H1 (cell line): ENCODE measurements at regions not wholly inside any gene's neighbourhood (a gene's known extent, or its start where the extent isn't known, plus 50 kb on each side); places are given as distances from the start of the nearest gene placed in this dataset.

Experiments used
- CTCF ChIA-PET: fragments of 300-600 bp; sonication (Branson Sonifier 250); formaldehyde crosslinking; loops from one replicate; lab custom pipeline; 2021; ENCODE audit not compliant: partially characterized antibody; lab: Charles Lee
- POLR2A ChIA-PET: fragments of 300-600 bp; sonication (Branson Sonifier 250); formaldehyde crosslinking; loops from one replicate; lab custom pipeline; 2021; ENCODE audit warnings: inconsistent platforms; ENCODE audit not compliant: partially characterized antibody; lab: Charles Lee
- DNase-seq, 2 experiments: peaks; one replicate each; pipeline versions ENCODE4 v3.0.0 to v3.0.0-alpha.2; 2010 to 2022; ENCODE audit warnings: low spot score in 2 of 2, low read depth in 1 of 2, mixed read lengths in 1 of 2
- FAIRE-seq: peaks from 2 replicates; lab custom pipeline; 2011; peaks lifted over from hg19 to GRCh38; lab: Jason Lieb, UNC
- H2AFZ ChIP-seq: 2 replicates; pipeline ENCODE4 v1.8.1; 2012; ENCODE audit warnings: low read length, inconsistent platforms
- H2AK5ac ChIP-seq: 2 replicates; pipeline ENCODE4 v1.6.1; 2013; ENCODE audit warnings: low read depth, low read length
- H2BK120ac ChIP-seq: replicated peaks from 2 replicates; pipeline ENCODE3; 2013; ENCODE audit warnings: low read depth, low read length, inconsistent platforms
- H2BK12ac ChIP-seq: 2 replicates; pipeline ENCODE4 v1.6.1; 2013; ENCODE audit warnings: low read depth, low read length
- H2BK15ac ChIP-seq: 2 replicates; pipeline ENCODE4 v1.6.1; 2013; ENCODE audit warnings: low read length
- H2BK20ac ChIP-seq: 2 replicates; pipeline ENCODE4 v1.6.1; 2013; ENCODE audit warnings: low read length
- H2BK5ac ChIP-seq: 2 replicates; pipeline ENCODE4 v1.6.1; 2013; ENCODE audit warnings: low read depth, low read length
- H3K14ac ChIP-seq: 2 replicates; pipeline ENCODE4 v1.6.1; 2013; ENCODE audit warnings: inconsistent platforms; ENCODE audit not compliant: insufficient read length
- H3K18ac ChIP-seq: 2 replicates; pipeline ENCODE4 v1.6.1; 2013; ENCODE audit warnings: low read length; ENCODE audit errors: extremely low read depth
- H3K23ac ChIP-seq: 2 replicates; pipeline ENCODE4 v1.6.1; 2013; ENCODE audit warnings: inconsistent platforms; ENCODE audit not compliant: insufficient read length
- H3K23me2 ChIP-seq: 2 replicates; pipeline ENCODE4 v1.6.1; 2013; ENCODE audit warnings: low read depth, low read length
- H3K27ac ChIP-seq: 2 replicates; pipeline ENCODE4 v1.6.1; 2011; ENCODE audit warnings: low read depth, low read length, inconsistent platforms
- H3K27me3 ChIP-seq, 4 experiments: replicated peaks in 1 of 4; 1 replicate in 1 of 4; 2 replicates in 3 of 4; pipeline versions ENCODE4 v1.6.1 to v1.8.1; 2011 to 2013; ENCODE audit warnings: low read length in 3 of 4, mild to moderate bottlenecking in 3 of 4, inconsistent platforms in 2 of 4, mixed read lengths in 2 of 4, moderate library complexity in 1 of 4; ENCODE audit not compliant: control insufficient read depth in 3 of 4, insufficient read depth in 3 of 4; ENCODE audit errors: extremely low read depth in 1 of 4
- H3K36me3 ChIP-seq, 4 experiments: 2 replicates each; pipeline versions ENCODE4 v1.6.1 to v1.8.1; 2011 to 2013; ENCODE audit warnings: mild to moderate bottlenecking in 4 of 4, low read length in 3 of 4, moderate library complexity in 2 of 4, control low read depth in 1 of 4, inconsistent platforms in 1 of 4; ENCODE audit not compliant: insufficient read depth in 4 of 4, control insufficient read depth in 2 of 4
- H3K4ac ChIP-seq: replicated peaks from 2 replicates; pipeline ENCODE3; 2013; ENCODE audit warnings: low read length, low read depth, mixed read lengths, inconsistent platforms; ENCODE audit not compliant: insufficient read length
- H3K4me1 ChIP-seq, 4 experiments: replicated peaks in 1 of 4; 1 replicate in 1 of 4; 2 replicates in 3 of 4; pipeline versions ENCODE4 v1.6.1 to v1.8.1; 2011 to 2013; ENCODE audit warnings: low read length in 3 of 4, inconsistent platforms in 2 of 4, mixed read lengths in 1 of 4; ENCODE audit not compliant: insufficient read depth in 4 of 4, control insufficient read depth in 3 of 4
- H3K4me2 ChIP-seq, 2 experiments: 2 replicates each; pipeline versions ENCODE4 v1.6.1 to v1.8.1; 2011 to 2013; ENCODE audit warnings: low read depth in 2 of 2, low read length in 2 of 2, control low read depth in 1 of 2, inconsistent platforms in 1 of 2, mild to moderate bottlenecking in 1 of 2; ENCODE audit not compliant: insufficient read depth in 1 of 2
- H3K4me3 ChIP-seq, 4 experiments: fragments of 200-600, 300-600 bp in 1 of 4; sonication (generic), shearing (Covaris generic), sonication (Bioruptor Twin) in 1 of 4; 2 replicates each; pipeline versions ENCODE4 v1.5.1 to v1.8.1; 2011 to 2016; ENCODE audit warnings: low read length in 4 of 4, low read depth in 3 of 4, control low read depth in 2 of 4, inconsistent platforms in 2 of 4, mild to moderate bottlenecking in 2 of 4, mixed read lengths in 1 of 4, moderate library complexity in 1 of 4; ENCODE audit not compliant: insufficient read depth in 2 of 4; ENCODE audit errors: extremely low read depth in 1 of 4
- H3K56ac ChIP-seq: replicated peaks from 2 replicates; pipeline ENCODE3; 2013; ENCODE audit warnings: low read depth, mild to moderate bottlenecking, mixed read lengths, low read length, inconsistent platforms; ENCODE audit not compliant: insufficient read length
- H3K79me1 ChIP-seq: 2 replicates; pipeline ENCODE4 v1.6.1; 2013; ENCODE audit warnings: low read depth, low read length, control low read depth
- H3K79me2 ChIP-seq, 2 experiments: 2 replicates each; pipeline versions ENCODE4 v1.6.1 to v1.8.1; 2012 to 2013; ENCODE audit warnings: low read length in 2 of 2, mild to moderate bottlenecking in 2 of 2, inconsistent platforms in 1 of 2; ENCODE audit not compliant: insufficient read depth in 2 of 2, control insufficient read depth in 1 of 2
- H3K9ac ChIP-seq, 4 experiments: replicated peaks in 1 of 4; 1 replicate in 1 of 4; 2 replicates in 3 of 4; pipeline versions ENCODE4 v1.6.1 to v1.8.1; 2011 to 2013; ENCODE audit warnings: low read depth in 3 of 4, low read length in 3 of 4, control low read depth in 2 of 4, mild to moderate bottlenecking in 2 of 4, moderate library complexity in 2 of 4, inconsistent platforms in 1 of 4; ENCODE audit errors: extremely low read depth in 1 of 4
- H3K9me3 ChIP-seq, 2 experiments: 2 replicates each; pipeline versions ENCODE4 v1.6.1 to v1.8.1; 2012 to 2013; ENCODE audit warnings: mild to moderate bottlenecking in 2 of 2, moderate library complexity in 2 of 2, control low read depth in 1 of 2, inconsistent platforms in 1 of 2, low read depth in 1 of 2, low read length in 1 of 2, mixed read lengths in 1 of 2; ENCODE audit not compliant: insufficient read depth in 2 of 2
- H4K20me1 ChIP-seq, 2 experiments: replicated peaks in 1 of 2; 2 replicates each; pipeline versions ENCODE3 to v1.8.1; 2011 to 2013; ENCODE audit warnings: inconsistent platforms in 2 of 2, low read length in 2 of 2, mild to moderate bottlenecking in 1 of 2; ENCODE audit not compliant: insufficient read depth in 2 of 2, control insufficient read depth in 1 of 2
- H4K5ac ChIP-seq: 2 replicates; pipeline ENCODE4 v1.6.1; 2013; ENCODE audit warnings: low read length, low read depth, mixed read lengths, inconsistent platforms; ENCODE audit not compliant: insufficient read length
- H4K8ac ChIP-seq: 2 replicates; pipeline ENCODE4 v1.8.0; 2013; ENCODE audit warnings: mild to moderate bottlenecking, moderate library complexity, low read length, inconsistent platforms; ENCODE audit not compliant: insufficient read depth; ENCODE audit errors: extremely low read depth
- H4K91ac ChIP-seq: replicated peaks from 2 replicates; pipeline ENCODE3; 2013; ENCODE audit warnings: low read length, mixed read lengths, inconsistent platforms; ENCODE audit not compliant: insufficient read length
- CEBPB ChIP-seq: IDR thresholded peaks from 2 replicates; pipeline ENCODE4 v1.6.1; 2012; ENCODE audit warnings: low read depth, low read length
- POLR2A ChIP-seq, 2 experiments: IDR thresholded peaks; 1 replicate in 1 of 2; 2 replicates in 1 of 2; pipeline ENCODE4 v1.6.1; 2011; ENCODE audit warnings: low read depth in 2 of 2, low read length in 2 of 2, mild to moderate bottlenecking in 2 of 2; ENCODE audit errors: control extremely low read depth in 1 of 2
- SRF ChIP-seq: IDR thresholded peaks from 2 replicates; pipeline ENCODE4 v1.6.1; 2011; ENCODE audit warnings: mild to moderate bottlenecking, low read depth, low read length, moderate library complexity
- SUZ12 ChIP-seq: fragments of 200-600 bp; sonication (generic); IDR thresholded peaks from 2 replicates; pipeline ENCODE4 v1.6.1; 2012; ENCODE audit warnings: mild to moderate bottlenecking, inconsistent platforms, low read length, moderate library complexity, mixed read lengths
- TAF7 ChIP-seq: optimal IDR thresholded peaks from 2 replicates; pipeline ENCODE3; 2011; ENCODE audit warnings: low read depth, mild to moderate bottlenecking, inconsistent platforms, low read length, moderate library complexity, borderline replicate concordance
- YY1 ChIP-seq: IDR thresholded peaks from 2 replicates; pipeline ENCODE4 v1.6.1; 2011; ENCODE audit warnings: low read depth, mild to moderate bottlenecking, low read length
- WGBS, 2 experiments: shearing (Covaris generic) in 1 of 2; methylation state at CpG; one replicate each; pipeline versions ENCODE4 v1.1.6 to v1.1.7; 2013 to 2015; ENCODE audit warnings: low lambda C conversion rate in 2 of 2, mixed read lengths in 2 of 2, inconsistent platforms in 1 of 2, low coverage in 1 of 2, missing lambda C conversion rate in 1 of 2; ENCODE audit not compliant: insufficient replicate concordance in 2 of 2, insufficient coverage in 1 of 2, insufficient read length in 1 of 2; ENCODE audit errors: extremely low coverage in 1 of 2, missing lambda C conversion rate in 1 of 2; 5-methylcytosine and 5-hydroxymethylcytosine counted together

- CTCF ChIA-PET: interaction anchor here (0.5 to 1.4 kb wide), 3 partner anchors 15 to 207 kb away, joined by 3 to 5 read pairs (median 3); no protein-coding TSS in a partner anchor
- Histone ChIP-seq H3K18ac (no peak overlapping the region), H4K5ac (no peak overlapping the region), H3K23ac (no peak overlapping the region), H2BK15ac (no peak overlapping the region), H3K14ac (no peak overlapping the region), H4K8ac (no peak overlapping the region), H3K23me2 (no peaks in the 10 kb centered on the region), H2AK5ac (no peak overlapping the region), H3K36me3 (no peaks in the 10 kb centered on the region; a peak in 1 of 8 replicates), H3K4me3 (no peak overlapping the region), H3K79me1 (no peaks in the 10 kb centered on the region), H3K79me2 (no peaks in the 10 kb centered on the region), H2BK20ac (no peak overlapping the region), H2BK120ac (no peak overlapping the region), H2BK5ac (no peak overlapping the region), H4K20me1 (no peaks in the 10 kb centered on the region), H2BK12ac (no peak overlapping the region), H4K91ac (no peak overlapping the region), H3K4me2 (no peak overlapping the region), H3K56ac (no peak overlapping the region), H3K9ac (no peak overlapping the region), H3K9me3 (no peaks in the 10 kb centered on the region), H3K27ac (no peak overlapping the region), H2AFZ (no peak overlapping the region), H3K4ac (no peak overlapping the region), H3K27me3 (no peaks in the 10 kb centered on the region), H3K4me1 (peaks cover 0 to 2% (median 0%) of the 10 kb centered on the region in 4 experiments; a peak in 1 of 7 replicates)
- DNase-seq: no peak
- POLR2A ChIA-PET: interaction anchor here (0.7 to 1.1 kb wide), 2 partner anchors 18 to 157 kb away, joined by 3 read pairs; no protein-coding TSS in a partner anchor
- WGBS, 2 experiments: 88% methylated on average over 2 of the region's 2 CpGs; no CpG with 5 or more reads in 1 of the 2 experiments
- no peak for FAIRE-seq
- TF ChIP-seq TAF7 (no peak), SUZ12 (no peak), CEBPB (no peak), POLR2A (IDR thresholded peaks at IDR 0.05; ENCODE audit: control extremely low read depth in 1 of 2, low read depth in 2 of 2, low read length in 2 of 2) (no peak), YY1 (no peak), SRF (no peak)
These were observed 159.3 kb upstream of the DPH6 start for GRCh38 chr15:35705030-35705883.
